GM19043 (cell line): ENCODE measurements at regions not wholly inside any gene's neighbourhood (a gene's known extent, or its start where the extent isn't known, plus 50 kb on each side); places are given as distances from the start of the nearest gene placed in this dataset.

Experiments used
- ATAC-seq: cut with Tn5 transposase; IDR thresholded peaks from one replicate; pipeline ENCODE4 v1.9.1; 2021; ENCODE audit warnings: low read depth; ENCODE audit not compliant: unreplicated experiment

DNA sequence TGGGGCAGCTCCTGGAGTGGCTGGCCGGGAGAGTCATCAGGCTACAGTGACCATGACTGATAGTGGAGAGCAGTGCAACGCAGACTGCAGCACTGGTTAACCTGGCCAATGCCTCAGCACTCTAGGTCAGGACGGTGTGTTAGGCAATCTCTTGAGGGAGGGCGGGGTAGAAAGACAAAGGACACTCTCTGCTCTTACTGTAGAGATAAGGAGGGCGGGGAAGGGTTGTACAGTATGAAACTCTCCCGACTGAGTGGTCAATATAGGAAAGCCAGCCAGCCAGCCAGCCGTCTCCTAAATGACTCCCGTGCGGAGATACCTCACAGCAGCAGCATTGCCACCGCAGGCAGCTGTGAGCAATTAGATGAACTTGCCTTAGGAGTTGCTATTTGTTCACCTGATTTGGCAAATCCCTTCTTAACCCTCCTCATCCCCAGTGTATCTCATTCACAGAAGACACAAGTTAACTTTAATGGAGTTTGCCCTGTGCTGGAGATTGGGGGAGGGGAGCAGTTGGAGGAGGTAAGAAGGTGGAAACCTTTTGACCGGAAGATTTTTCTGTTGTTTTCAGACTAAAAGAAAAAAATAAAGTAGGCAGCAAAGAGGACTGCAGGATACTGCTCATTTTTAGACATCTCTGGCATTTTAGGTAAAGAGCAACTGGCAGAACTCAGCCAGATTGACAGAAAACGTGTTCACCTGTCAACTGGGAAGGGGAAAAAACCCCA is 330.5 kb downstream of the HNRNPD start:
- ATAC-seq, result no peak

DNA sequence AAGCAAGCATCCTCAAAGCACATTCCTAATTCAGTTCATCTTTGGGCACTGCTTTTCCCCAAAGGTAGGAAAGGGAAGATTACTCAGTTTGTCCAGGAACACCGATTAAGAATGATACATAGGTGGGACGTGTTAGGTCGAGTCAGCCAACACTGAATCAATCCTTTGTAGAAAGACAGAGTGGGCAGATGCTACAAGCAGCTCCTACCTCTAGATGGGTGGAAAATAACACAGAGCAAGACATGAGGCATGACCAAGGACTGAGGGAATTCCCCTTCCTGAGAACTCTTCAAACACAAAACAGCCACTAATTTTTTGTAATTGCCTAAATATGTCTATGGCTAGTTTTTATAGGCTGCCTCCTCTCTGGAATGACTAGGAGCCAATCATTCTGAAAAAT is 331.7 kb downstream of the HNRNPD start:
- no peak for ATAC-seq

- no peak for ATAC-seq
Observed at GRCh38 chr4:82038936-82039335, 334.9 kb downstream of the HNRNPD start.

DNA sequence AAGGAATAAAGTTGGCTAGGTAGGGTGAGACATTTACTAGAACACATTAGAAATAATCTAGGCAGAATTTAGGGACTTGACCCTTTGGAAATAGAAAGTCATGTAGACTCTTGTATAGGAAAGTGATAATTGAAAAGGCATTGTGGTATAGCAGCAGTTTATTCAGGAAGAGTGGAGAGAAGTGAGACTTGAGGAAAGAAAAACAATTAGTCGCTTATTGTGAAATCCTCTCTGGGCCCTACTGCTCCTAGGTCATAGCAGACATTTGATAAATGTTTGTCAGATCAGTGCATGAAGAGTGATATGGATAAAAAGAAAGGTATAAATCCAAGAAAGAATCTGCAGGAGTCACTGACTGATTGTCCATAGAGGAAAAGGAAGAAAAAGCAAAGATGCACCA is 337.6 kb downstream of the HNRNPD start:
- ATAC-seq, result no peak

DNA sequence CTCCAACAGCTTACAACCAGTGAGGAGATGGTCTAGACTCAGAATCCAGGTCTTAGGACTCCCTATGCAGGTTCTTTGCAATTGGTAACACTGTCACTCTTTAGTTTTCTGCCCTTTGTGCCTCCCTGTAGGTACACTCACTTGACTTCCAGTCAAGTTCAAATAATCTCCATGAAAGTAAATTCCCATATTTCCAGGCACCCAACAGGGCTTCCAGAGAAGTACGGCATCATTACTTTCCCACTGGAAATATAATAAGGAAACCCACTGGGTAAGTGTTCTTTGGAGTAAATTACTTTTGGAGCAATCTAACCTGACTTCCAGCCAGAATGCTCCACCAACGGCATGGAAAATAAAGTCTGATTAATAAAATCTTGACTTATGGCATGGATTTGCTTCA is 338.9 kb downstream of the HNRNPD start:
- no peak for ATAC-seq

GRCh38 chr4:82033862-82034261 is 339.9 kb downstream of the HNRNPD start:
- ATAC-seq, result no peak

DNA sequence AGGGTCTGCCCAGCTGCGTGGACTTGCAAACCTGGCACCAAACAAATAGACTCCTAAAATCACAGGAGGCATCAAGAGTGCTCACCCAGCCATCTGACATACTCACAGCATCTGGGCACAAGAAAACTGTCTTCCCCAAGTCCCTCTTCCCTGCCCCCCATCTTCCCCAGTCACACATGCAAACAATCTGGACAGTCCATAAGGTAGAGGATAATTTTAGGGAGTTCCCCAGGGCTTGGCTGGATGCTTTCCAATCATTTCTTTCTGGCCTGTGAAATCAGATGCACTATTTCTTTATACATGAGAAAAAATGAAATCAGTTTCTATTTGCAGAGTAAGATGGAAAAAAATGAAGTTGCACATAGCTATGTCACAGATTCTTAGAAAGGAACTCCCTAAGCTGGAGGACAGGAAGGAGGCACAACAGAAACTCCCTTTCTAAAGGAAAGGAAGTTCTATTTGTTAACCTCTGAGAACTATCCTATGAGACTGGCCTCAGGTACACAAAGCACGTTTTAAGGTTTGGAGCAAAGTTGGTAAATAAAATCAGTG is 342.3 kb downstream of the HNRNPD start:
- ATAC-seq, result no peak

DNA sequence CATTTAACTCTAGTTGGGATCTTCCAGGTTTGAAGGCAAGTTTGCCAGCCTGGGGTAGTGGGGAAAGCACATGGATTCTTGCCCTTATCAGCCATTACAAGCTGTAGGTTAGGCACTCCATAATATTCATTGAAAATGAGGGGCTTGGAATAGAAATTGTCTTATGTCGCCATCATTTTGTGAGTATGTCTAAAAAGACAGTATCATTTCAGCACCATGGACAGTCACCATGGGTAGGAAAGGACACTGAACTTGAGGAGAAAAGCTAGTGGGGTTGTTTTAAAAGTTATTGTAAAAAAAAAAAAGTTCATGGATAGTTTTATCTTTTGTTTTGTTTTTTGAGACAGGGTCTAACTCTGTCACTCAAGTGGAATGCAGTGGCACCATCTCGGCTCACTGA is 356.1 kb downstream of the HNRNPD start:
- ATAC-seq, result no peak

DNA sequence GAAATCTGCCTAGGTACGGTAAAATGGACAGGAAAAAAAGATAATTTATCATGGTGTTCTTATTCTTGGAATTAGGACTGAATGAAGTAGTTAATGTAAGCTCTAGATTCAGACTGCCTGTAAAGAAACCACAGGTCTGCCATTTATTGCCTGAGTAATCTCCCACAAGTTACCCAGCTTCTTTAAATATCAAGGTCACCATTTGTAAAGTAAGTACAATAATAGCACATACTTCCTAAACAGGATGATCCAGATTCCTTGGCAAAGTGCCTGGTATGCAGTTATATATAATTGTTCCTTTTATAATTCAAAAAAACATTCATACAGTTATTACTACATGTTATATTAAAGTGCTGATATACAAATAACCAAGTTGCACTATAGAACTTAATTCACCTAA is 368.6 kb downstream of the HNRNPD start:
- no peak for ATAC-seq

DNA sequence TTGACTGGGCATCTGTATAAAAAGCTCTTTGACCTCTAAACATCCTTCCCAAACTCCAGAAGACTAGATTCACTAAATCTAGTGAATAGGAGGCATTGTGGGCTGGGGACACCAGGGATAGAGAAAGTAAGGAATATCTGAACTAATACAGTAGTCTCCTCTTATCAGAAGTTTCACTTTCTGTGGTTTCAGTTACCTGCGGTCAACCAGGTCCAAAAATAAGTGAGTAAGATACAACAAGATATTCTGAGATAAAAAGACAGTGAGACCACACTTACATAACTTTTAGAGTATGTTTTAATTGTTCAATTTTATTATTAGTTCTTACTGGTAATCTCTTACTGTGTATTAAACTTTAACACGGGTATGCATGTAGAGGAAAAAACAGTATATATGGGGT is 376.5 kb downstream of the HNRNPD start:
- ATAC-seq, result no peak

DNA sequence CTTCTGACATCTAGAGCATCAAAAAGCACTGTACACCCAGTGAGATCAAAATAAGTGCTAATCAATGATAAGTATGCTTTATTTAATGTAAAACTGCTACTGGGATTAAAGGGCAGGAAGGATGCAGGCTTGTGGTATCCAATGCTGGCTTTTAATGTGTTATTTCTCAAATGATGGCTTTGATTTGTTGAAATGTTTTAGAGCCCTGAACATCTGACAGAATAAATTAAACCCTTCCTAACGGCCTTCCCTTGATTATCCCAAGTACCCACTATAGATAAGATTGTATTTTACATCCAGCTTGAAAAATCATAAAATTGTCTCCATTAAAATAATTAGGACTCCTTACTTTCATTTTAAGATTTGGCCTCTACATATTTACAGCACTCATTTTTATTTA is 382.9 kb downstream of the HNRNPD start:
- no peak for ATAC-seq

GRCh38 chr4:81990211-81990610 is 383.6 kb downstream of the HNRNPD start:
- ATAC-seq, result no peak

- no peak for ATAC-seq
Observed at GRCh38 chr4:81989202-81989601, 384.6 kb downstream of the HNRNPD start.

DNA sequence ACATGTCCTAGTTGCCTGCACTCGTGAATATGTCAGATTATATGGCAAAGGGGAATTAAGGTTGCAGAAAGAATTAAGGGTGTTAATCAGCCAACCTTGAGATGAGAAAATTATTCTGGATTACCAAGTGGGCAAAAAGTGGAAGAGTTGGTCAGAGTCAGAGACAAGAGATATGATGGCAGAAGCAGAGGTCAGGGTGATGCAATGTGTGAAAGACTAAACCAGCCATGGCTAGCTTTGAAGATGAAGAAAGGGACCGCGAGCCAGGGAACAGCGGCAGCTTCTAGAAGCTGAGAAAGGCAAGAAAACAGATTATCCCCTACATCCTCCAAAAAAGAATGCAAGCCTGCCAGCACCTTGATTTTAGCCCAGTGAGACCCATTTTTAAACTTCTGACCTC is 385.6 kb downstream of the HNRNPD start:
- no peak for ATAC-seq

- no peak for ATAC-seq
Observed at GRCh38 chr4:81984746-81985145, 389.0 kb downstream of the HNRNPD start.

GRCh38 chr4:81982846-81983540 is 390.8 kb downstream of the HNRNPD start:
- no peak for ATAC-seq

DNA sequence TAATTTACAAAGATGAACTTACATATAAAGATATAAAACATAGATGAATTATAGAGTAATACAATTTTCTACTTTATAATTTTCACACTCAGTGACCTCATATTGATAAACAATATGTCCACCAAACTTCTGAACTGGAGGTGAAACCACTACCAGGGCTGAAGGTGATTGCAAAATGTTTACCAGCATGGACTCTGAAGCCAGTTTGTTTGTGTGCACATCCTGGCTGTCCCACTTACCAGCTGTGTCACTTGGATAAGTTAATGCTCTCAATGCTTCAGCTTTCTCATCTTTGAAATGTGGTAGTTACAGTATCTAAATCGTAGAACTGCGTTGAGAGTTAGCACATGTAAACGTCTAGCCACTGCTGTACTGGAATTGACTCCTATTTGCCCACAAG is 392.6 kb downstream of the HNRNPD start:
- ATAC-seq, result no peak

- no peak for ATAC-seq
Observed at GRCh38 chr4:81974523-81974922, 399.3 kb downstream of the HNRNPD start.

DNA sequence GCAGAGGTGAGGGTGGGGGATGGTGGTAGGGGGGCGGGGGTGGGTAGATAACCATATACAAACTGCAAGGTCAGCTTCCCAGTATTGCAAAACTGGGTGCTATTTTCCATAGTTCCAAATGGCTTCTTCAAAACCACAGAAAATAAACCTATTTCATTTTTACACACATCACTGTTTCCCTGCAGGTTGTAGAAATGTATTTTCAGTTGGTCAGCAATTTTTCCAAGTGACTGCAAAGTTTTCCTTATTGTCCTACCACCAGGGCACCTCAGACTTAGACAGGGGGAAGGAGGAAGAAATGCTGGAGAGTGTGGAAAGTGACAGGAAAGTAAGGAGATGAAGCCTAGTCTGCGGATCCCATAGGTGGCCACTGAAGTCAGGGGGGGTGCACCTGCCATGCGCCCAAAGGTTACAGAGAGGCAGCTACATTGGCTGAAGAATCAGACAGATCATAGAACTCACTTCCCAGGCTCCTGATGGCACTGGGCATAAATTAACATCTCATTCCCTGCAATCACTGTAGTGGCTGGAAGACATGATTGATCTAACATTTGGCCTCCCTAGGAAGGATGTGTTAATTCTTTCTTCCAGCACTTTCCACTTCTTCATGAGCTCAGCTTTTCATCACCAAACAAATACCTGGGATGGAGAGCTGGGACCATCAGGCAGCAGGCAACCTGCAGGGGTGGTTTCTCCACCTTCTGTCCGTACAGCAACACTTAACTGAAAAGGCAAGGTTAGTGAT is 402.0 kb downstream of the HNRNPD start:
- ATAC-seq, result no peak

- no peak for ATAC-seq
Observed at GRCh38 chr4:81971061-81971460, 402.7 kb downstream of the HNRNPD start.

- no peak for ATAC-seq
Observed at GRCh38 chr4:81970454-81970853, 403.3 kb downstream of the HNRNPD start.
